Right ventricle myocardium superior (tissue), 1 donor: ENCODE measurements at regions not wholly inside any gene's neighbourhood (a gene's known extent, or its start where the extent isn't known, plus 50 kb on each side); places are given as distances from the start of the nearest gene placed in this dataset.
A peak's percentile ranks its signal among the peaks of the same experiment; 100 is the strongest.

Source experiments
- ATAC-seq: fragments of 200-7000 bp; cut with Tn5 transposase; one replicate; pipeline ENCODE4 v1.9.1; 2020; ENCODE audit warnings: mild to moderate bottlenecking; ENCODE audit not compliant: poor library complexity
- DNase-seq: peaks from one replicate; pipeline ENCODE4 v3.0.0-alpha.2; 2020
- intact Hi-C: fragments of 100-400 bp; cut with DNase I; formaldehyde crosslinking; loops from one replicate; pipeline ENCODE4 v1.11.2; 2022
- donor health status: DM: no; HTN: yes; CAD: no; lungs with severe emphysema.

DNA sequence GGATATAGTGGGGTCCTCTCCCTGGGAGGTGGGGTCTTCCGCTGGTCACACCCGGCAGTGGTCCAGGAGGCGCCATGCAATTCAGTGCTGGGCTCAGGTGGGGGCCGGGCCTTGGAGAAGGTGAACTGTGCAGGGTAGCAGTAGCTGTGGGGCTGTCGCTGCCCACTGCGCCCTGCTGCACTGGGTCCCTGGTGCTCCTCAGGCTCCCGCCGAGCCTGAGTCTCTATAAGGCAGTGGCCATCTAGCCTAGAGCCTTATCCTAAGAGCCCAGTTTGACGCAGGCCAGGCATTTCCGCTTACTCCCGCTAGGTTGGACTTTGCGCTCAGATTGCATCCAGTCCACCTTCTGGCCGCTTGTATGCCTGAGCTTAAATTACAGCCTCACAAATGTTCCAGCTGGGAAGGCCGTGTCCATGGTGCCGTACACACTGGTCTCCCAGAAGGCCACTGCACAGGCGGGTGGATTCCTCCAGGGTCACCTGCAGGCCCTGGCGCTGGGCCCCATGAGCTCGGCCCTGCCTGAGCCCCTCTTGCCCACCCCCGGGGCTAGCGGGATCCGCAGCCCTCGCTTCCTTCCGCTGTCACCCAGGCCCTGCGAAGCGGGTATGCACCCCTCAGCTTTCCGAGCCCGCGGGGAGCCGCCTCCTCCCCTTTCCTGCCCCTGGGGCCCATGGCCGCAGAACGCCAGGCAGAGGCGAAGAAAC is 1762.2 kb downstream of the TP53TG3F start:
- ATAC-seq (no peak), DNase-seq (no peak)
- intact Hi-C loops: no loop called here

GRCh38 chr16:35234679-35235078 is 1775.3 kb downstream of the TP53TG3F start:
- ATAC-seq: no peak
- intact Hi-C loops: no loop called here
- no peak for DNase-seq

DNA sequence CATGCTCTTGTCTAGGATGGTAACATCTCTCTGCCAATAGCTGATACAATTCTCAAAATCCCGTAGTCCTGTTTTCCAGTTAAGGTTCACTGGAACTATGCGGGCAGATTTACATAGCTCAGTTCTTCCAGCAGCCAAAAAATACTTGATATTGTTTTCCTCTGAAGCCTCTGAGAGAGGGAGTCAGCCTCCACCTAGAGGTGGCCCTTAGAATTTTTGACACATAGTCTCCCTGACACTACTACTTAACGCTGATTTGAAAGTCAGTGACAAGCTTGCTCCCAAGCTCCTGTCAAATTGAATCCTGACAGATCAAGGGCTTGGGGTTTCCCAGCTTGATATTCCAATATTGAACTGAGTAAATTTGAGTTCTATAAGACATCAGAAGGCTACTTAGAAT is 1780.1 kb downstream of the TP53TG3F start:
- intact Hi-C loops: no loop called here
- DNase-seq: no peak
- ATAC-seq: no peak

DNA sequence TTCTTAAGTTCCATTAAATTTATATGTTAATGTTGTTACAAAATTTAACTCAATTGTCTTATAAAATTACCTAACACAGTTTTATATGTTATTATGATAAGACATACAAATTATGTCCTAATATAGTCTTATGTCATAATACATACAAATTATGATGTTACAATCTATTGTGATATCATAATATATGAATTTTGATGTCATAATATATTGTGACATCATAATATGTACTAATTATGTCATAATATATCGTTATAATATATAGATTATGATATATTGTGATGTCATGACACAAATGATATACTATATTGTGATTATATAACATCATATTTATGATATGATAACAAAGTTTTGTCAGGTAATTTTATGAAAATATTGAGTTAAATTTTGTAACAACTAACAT is 1789.6 kb downstream of the TP53TG3F start:
- intact Hi-C loops: no loop called here
- DNase-seq: no peak
- ATAC-seq: no peak

DNA sequence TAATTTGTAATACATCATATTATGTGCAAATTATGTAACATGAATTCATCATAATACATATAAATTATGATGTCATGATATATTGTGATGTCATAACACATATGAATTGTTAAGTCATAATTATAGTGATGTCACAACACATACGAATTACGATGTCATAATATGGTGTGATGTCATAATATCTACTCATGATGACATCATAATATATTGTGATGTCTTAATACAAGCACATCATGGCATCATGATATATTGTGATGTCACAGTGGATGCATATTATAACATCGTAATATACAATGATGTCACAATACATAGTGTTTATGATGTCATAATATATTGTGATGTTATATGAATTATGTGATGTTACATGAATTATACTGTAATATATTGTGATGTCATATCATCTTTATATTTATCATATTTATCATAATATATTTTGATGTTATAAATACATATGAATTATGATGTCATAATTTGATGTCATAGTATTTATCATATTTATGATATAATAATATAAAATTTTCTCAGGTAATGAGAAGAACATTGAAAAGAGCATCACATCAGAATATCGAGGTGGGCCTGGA is 1793.0 kb downstream of the TP53TG3F start:
- no peak for ATAC-seq
- intact Hi-C loops: no loop called here
- no peak for DNase-seq

GRCh38 chr16:35255186-35255803 is 1795.9 kb downstream of the TP53TG3F start:
- intact Hi-C loops: no loop called here
- ATAC-seq: no peak
- no peak for DNase-seq

DNA sequence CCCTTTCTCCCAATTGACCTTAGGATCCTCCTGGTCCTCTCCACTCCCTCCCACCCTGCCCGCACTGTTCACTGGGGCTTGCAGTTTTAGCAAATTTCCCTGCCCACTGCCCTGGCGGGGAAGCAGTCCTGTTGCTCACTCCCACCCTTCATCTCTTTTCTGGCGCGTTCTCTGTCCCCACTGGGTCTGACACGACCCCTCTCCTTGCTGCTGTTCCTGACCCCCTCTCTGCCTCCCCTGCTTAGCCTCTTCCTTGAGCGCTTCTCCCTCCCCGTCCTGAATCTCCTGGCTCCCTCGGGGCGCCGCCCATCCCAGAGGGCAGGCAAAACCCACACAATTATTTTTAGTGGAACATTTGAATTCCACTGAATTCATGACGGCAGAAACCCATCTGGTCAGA is 1796.4 kb downstream of the TP53TG3F start:
- ATAC-seq (no peak), DNase-seq (no peak)
- intact Hi-C loops: no loop called here

DNA sequence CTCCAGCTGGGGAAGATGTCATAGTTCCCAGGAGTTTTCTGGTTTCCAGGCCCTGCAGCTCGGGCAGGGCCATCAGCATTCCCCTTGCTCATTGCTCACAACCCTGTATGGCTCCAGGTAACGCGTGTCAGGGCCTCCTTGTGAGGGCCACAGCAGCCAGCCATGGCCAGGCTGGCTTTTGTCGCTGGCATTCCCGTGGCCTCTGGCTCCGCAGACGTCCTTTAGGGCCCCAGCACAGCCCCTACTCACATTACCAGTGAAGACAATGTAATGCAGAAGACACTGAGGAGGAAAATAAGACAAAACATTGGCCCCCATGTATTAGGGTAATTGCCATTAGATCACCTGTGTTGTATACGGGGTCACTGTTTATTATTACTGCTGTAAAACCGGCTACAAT is 1799.0 kb downstream of the TP53TG3F start:
- DNase-seq (no peak), ATAC-seq (no peak)
- intact Hi-C loops: no loop called here

DNA sequence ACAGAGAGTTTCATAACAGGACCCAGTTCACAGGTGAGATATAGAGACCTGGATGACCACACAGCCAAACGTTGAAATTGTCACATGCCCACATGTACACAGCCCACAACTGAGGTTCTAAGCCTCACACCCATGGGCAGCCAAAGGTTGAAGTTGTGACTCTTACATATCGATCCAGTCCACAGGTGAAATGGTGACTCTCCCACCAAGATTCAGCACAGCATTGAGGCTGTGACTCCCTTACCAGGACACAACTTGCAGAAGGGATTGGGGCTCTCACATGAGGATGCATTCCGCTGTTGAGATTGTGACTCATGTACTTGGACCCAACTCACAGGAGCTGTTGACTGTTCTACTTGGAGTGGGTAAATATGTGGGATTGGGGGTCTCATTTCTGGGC is 1836.4 kb downstream of the TP53TG3F start:
- intact Hi-C loops: no loop called here
- ATAC-seq: no peak

GRCh38 chr16:35296962-35297653 is 1837.7 kb downstream of the TP53TG3F start:
- DNase-seq (no peak), ATAC-seq (no peak)
- intact Hi-C loops: no loop called here

More for the DNA sequence above, 1836.4 kb downstream of the TP53TG3F start:
- no peak for DNase-seq

- intact Hi-C loops: no loop called here
- DNase-seq (no peak), ATAC-seq (no peak)
Measured at GRCh38 chr16:35298460-35299243, 1839.2 kb downstream of the TP53TG3F start.

DNA sequence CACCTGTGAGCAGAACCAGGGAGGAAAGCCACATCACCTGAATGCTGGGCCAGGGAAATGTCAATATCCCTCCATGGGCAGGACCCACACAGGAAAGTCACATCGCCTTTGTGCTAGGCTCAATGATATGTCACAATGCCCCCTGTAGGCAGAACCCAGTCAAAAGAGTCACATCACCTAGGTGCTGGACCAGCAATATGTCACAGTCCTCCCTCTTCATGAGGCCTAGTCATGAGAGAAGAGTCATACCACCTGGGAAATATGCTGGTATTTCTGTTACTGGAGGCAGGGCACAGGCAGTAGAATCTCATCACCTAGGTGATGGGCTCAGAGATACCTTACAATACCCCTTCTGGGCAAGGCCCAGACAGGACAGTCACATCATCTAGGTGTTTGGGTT is 1843.4 kb downstream of the TP53TG3F start:
- no peak for DNase-seq
- intact Hi-C loops: no loop called here
- no peak for ATAC-seq

DNA sequence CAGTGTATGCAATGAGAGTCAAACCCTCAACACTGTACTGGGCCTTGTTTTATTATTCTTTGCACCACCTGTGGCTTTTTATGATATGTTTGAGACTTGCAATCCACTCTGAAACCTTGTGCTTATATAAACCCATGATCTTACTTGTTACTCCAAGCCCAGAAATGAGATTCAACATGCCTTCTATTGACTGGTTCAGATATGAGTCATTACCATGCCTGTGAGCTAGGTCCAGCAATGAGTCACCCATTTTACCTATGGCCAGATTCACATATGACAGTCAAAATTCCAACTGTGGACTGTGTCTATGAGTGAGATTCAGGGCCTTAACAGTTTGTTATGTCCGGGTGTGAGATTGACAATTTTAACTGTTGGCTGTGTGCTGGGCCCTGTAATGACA is 1846.1 kb downstream of the TP53TG3F start:
- intact Hi-C loops: no loop called here
- ATAC-seq: no peak

DNA sequence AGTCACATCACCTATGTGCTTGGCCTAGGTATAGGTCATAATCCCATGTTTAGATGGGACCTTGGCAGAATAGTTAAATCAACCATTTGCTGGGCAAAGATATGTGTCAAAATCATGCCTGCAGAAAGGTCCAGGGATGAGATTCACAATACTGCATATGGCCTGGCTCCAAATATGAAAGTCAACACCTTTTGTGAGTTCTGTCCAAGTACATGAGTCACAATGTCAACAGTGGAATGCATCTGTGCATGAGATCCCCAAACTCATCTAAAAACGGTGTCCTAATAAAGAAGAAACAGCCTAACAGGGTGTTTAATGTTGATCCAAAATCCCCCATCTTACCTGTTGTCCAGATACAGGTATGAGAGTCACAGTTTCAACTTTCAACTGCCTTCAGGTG is 1847.5 kb downstream of the TP53TG3F start:
- intact Hi-C loops: no loop called here
- ATAC-seq (no peak), DNase-seq (no peak)

More for the DNA sequence above, 1846.1 kb downstream of the TP53TG3F start:
- DNase-seq: no peak

GRCh38 chr16:35308674-35309073 is 1849.3 kb downstream of the TP53TG3F start:
- ATAC-seq: no peak
- intact Hi-C loops: no loop called here
- no peak for DNase-seq

GRCh38 chr16:35310999-35311398 is 1851.6 kb downstream of the TP53TG3F start:
- intact Hi-C loops: no loop called here
- DNase-seq: no peak
- no peak for ATAC-seq

DNA sequence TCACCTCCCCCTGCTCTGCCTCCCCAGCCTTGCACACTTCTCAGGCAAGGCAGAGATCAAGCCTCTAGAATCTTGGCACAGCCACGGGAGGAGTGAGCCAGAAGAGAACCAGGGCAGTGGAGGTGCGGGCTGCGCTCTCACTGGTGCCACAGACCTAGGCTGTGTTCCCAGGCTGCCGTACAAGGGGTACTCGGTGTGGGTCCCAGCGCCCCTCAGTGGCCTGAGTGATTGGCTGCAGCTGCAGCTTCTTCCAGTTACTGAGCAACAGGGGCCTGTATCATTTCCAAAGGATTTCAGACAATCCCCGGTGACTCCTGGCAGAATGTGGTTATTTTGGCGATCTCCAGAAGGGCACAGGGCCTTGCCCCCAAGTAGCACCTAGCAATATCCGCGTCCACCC is 1852.1 kb downstream of the TP53TG3F start:
- no peak for DNase-seq
- ATAC-seq: no peak
- intact Hi-C loops: no loop called here

DNA sequence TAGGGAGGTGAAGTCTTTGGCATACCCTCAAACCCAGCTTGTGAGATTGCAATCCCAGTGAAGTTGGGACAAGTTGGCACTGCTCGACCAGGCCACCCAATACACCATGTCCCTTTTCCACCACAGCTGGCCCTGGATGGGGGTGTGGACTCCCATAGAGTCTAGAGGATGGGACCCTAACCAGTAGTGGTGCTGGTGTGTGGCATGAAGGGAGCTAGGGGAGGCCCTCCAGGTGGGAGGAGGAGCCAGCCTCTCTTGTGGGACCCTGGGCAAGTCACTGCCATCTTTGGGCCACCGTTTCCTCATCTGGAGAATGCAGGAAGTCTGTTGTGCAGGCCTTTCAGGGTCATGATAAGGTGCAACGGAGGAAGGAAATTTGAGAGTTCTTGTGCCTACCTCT is 1854.9 kb downstream of the TP53TG3F start:
- intact Hi-C loops: no loop called here
- ATAC-seq (no peak), DNase-seq (no peak)

- intact Hi-C loops: no loop called here
- DNase-seq (no peak), ATAC-seq (peak; percentile 82)
Measured at GRCh38 chr16:35319536-35320192, 1860.3 kb downstream of the TP53TG3F start.
